Ecto neural progenitor cell (in vitro differentiated cells): ENCODE measurements at regions not wholly inside any gene's neighbourhood (a gene's known extent, or its start where the extent isn't known, plus 50 kb on each side); places are given as distances from the start of the nearest gene placed in this dataset.

ENCODE experiments used
- DNase-seq: peaks from one replicate; pipeline ENCODE4 v3.0.0-alpha.2; 2018; ENCODE audit warnings: low spot score

GRCh38 chr9:90240541-90240940, 402.1 kb downstream of the DIRAS2 start:
- no peak for DNase-seq

GRCh38 chr9:90245661-90246060, 397.0 kb downstream of the DIRAS2 start:
- no peak for DNase-seq

GRCh38 chr9:90249094-90249493, 393.5 kb downstream of the DIRAS2 start:
- DNase-seq, result no peak

GRCh38 chr9:90251316-90251715, 391.3 kb downstream of the DIRAS2 start:
- DNase-seq, result no peak

GRCh38 chr9:90256345-90256744, 386.3 kb downstream of the DIRAS2 start:
- DNase-seq, result no peak

- DNase-seq, result no peak
Measured at GRCh38 chr9:90259311-90260246, 383.0 kb downstream of the DIRAS2 start.

GRCh38 chr9:90261698-90262097, 380.9 kb downstream of the DIRAS2 start:
- DNase-seq, result no peak

- DNase-seq, result no peak
Measured at GRCh38 chr9:90268613-90269012, 374.0 kb downstream of the DIRAS2 start.

GRCh38 chr9:90271707-90272106, 370.9 kb downstream of the DIRAS2 start:
- DNase-seq, result no peak

- no peak for DNase-seq
Measured at GRCh38 chr9:90274725-90275124, 367.9 kb downstream of the DIRAS2 start.

GRCh38 chr9:90285946-90286345, 356.7 kb downstream of the DIRAS2 start:
- DNase-seq, result no peak

- no peak for DNase-seq
Measured at GRCh38 chr9:90287567-90288274, 354.9 kb downstream of the DIRAS2 start.

GRCh38 chr9:90288275-90288639, 354.4 kb downstream of the DIRAS2 start:
- no peak for DNase-seq

- DNase-seq, result no peak
Measured at GRCh38 chr9:90290716-90291485, 351.7 kb downstream of the DIRAS2 start.

GRCh38 chr9:90296539-90296938, 346.1 kb downstream of the DIRAS2 start:
- no peak for DNase-seq

- DNase-seq, result no peak
Measured at GRCh38 chr9:90299968-90300367, 342.7 kb downstream of the DIRAS2 start.

GRCh38 chr9:90300611-90301276, 341.9 kb downstream of the DIRAS2 start:
- DNase-seq, result no peak

GRCh38 chr9:90301277-90301653, 341.4 kb downstream of the DIRAS2 start:
- DNase-seq, result no peak

- no peak for DNase-seq
Measured at GRCh38 chr9:90303655-90304054, 339.0 kb downstream of the DIRAS2 start.

GRCh38 chr9:90306158-90306557, 336.5 kb downstream of the DIRAS2 start:
- DNase-seq, result no peak

- DNase-seq, result no peak
Measured at GRCh38 chr9:90307167-90307833, 335.3 kb downstream of the DIRAS2 start.
